ENCODE measurements at regions not wholly inside any gene's neighbourhood (a gene's known extent, or its start where the extent isn't known, plus 50 kb on each side); places are given as distances from the start of the nearest gene placed in this dataset.

- TF ChIP-seq EP300 (IDR thresholded peaks at IDR 0.05): no peak
- TF ChIP-seq POLR2A (IDR thresholded peaks at IDR 0.05; ENCODE audit: low read length): no peak
- no peak for TF ChIP-seq RAD21 (conservative IDR thresholded peaks at IDR 0.05 in 1 of 2, IDR thresholded peaks at IDR 0.05 in 1 of 2)
- TF ChIP-seq CTCF (IDR thresholded peaks at IDR 0.05): no peak
- TF ChIP-seq ESRRA (IDR thresholded peaks at IDR 0.05; ENCODE audit: borderline replicate concordance, low read length): no peak
- no peak for TF ChIP-seq TP53 (CRISPR knock-in tag; IDR thresholded peaks at IDR 0.05)
- no peak for TF ChIP-seq CBX8 (IDR thresholded peaks at IDR 0.05)
- TF ChIP-seq MAFK (IDR thresholded peaks at IDR 0.05; ENCODE audit: partially characterized antibody): no peak
- TF ChIP-seq RFX5 (IDR thresholded peaks at IDR 0.05): no peak
- TF ChIP-seq MYC (IDR thresholded peaks at IDR 0.05; ENCODE audit: borderline replicate concordance, low read length): no peak
- TF ChIP-seq JUN (IDR thresholded peaks at IDR 0.05): no peak
Observed at GRCh38 chr11:94700622-94701021, 67.5 kb upstream of the AMOTL1 start.
